Testis (tissue), 2 donors: ENCODE measurements at regions not wholly inside any gene's neighbourhood (a gene's known extent, or its start where the extent isn't known, plus 50 kb on each side); places are given as distances from the start of the nearest gene placed in this dataset.

Source experiments
- DNase-seq: peaks from one replicate; pipeline ENCODE4 v3.0.0-alpha.2; 2019
- H3K27ac ChIP-seq, 2 donors: fragments of 200-600 bp; sonication (generic); one replicate each; pipeline ENCODE4 v1.5.1; 2019
- H3K27me3 ChIP-seq: fragments of 200-600 bp; sonication (generic); one replicate; pipeline ENCODE4 v1.5.1; 2019
- H3K36me3 ChIP-seq: fragments of 200-600 bp; sonication (generic); one replicate; pipeline ENCODE4 v1.5.1; 2017; ENCODE audit warnings: low read depth; ENCODE audit errors: missing control alignments
- H3K4me1 ChIP-seq: fragments of 200-600 bp; sonication (generic); one replicate; pipeline ENCODE4 v1.5.1; 2019
- H3K4me3 ChIP-seq, 2 donors: fragments of 200-600 bp; sonication (generic); one replicate each; pipeline ENCODE4 v1.5.1; 2017 to 2019
- H3K9me3 ChIP-seq: fragments of 200-600 bp; sonication (generic); one replicate; pipeline ENCODE4 v1.5.1; 2017
- CTCF ChIP-seq, 3 experiments: fragments of 450-650 bp in 2 of 3; fragments of 200-600 bp in 1 of 3; sonication (generic) in 1 of 3; IDR thresholded peaks; one replicate each; pipeline ENCODE4 v1.5.1; 2016 to 2019; ENCODE audit warnings: antibody characterized with exemption in 3 of 3, mild to moderate bottlenecking in 2 of 3, moderate library complexity in 1 of 3
- POLR2A ChIP-seq: fragments of 450-650 bp; IDR thresholded peaks from one replicate; pipeline ENCODE4 v1.6.1; 2017; ENCODE audit warnings: antibody characterized with exemption, mild to moderate bottlenecking, moderate library complexity
- WGBS, 2 donors: methylation state at CpG; one replicate each; pipeline ENCODE4 v1.1.5; 2018; 5-methylcytosine and 5-hydroxymethylcytosine counted together
- intact Hi-C: fragments of 100-400 bp; cut with DNase I; formaldehyde crosslinking; loops from one replicate; pipeline ENCODE4 v1.15.1; 2023; ENCODE audit warnings: low total_unique reads

DNA sequence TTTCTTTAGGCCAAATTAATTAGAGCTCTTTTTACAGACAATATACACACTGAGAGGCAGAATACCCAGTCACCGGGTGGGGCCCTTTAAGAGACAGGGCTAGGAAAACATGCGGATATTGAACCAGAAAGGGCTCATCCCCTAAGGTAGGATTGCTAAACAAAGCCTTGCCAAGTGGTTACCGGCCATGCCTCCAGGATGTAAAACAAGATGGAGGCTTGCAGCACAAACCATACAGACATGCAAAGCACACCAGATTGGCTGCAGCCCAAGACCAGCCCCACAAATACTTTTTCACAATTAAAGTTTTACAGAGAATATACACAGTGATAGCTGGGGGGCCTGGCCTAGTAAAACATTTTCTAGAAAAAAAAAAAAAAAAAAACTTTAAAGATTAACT, 210.0 kb downstream of the KLHL4 start:
- WGBS, 2 donors: 51 to 54% methylated on average over 3 of the region's 3 CpGs
- Histone ChIP-seq H3K27me3 (no peaks in the 10 kb centered on the region), H3K36me3 (no peaks in the 10 kb centered on the region), H3K27ac (no peak overlapping the region), H3K9me3 (no peaks in the 10 kb centered on the region), H3K4me3 (no peak overlapping the region), H3K4me1 (no peaks in the 10 kb centered on the region)
- TF ChIP-seq POLR2A (no peak), CTCF (IDR thresholded peaks at IDR 0.05) (no peak)
- no peak for DNase-seq
- intact Hi-C loops: no loop called here

GRCh38 chrX:87728024-87728423, 210.4 kb downstream of the KLHL4 start:
- intact Hi-C loops: no loop called here
- Histone ChIP-seq H3K27me3 (no peaks in the 10 kb centered on the region), H3K36me3 (no peaks in the 10 kb centered on the region), H3K9me3 (no peaks in the 10 kb centered on the region), H3K4me3 (peak overlapping the region in 1 of 2 donors; percentile 17), H3K4me1 (no peaks in the 10 kb centered on the region), H3K27ac (no peak overlapping the region)
- 52 to 70% methylated on average over 6 to 9 of the region's 9 CpGs for WGBS, 2 donors
- TF ChIP-seq CTCF (IDR thresholded peaks at IDR 0.05) (no peak), POLR2A (no peak)
- DNase-seq: no peak

DNA sequence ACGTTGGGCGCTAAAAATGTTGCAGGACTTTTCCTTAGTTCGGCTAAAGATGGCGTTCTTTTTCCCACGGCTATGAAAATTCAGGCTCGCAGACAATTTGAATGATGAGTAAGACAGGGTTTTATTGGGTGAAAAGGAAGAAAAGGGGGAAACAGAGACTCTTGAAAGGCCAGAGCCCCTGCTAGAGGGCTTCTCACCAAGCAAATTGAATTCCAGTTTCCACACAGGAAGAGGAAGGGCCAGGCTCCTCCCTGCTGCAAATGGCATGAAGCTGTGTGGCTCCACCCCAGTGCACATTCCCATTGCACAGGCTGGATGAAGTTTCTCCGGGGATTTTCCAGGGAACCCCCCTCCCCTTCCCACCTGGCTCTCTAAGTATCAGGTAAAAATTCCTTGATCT, 210.9 kb downstream of the KLHL4 start:
- intact Hi-C loops: no loop called here
- no peak overlapping the region for H3K27ac ChIP-seq
- WGBS, 2 donors: 74 to 76% methylated on average over 7 of the region's 7 CpGs

GRCh38 chrX:87732133-87732532, 214.5 kb downstream of the KLHL4 start:
- Histone ChIP-seq H3K27me3 (no peaks in the 10 kb centered on the region), H3K9me3 (no peaks in the 10 kb centered on the region), H3K36me3 (no peaks in the 10 kb centered on the region), H3K27ac (no peak overlapping the region), H3K4me1 (no peaks in the 10 kb centered on the region), H3K4me3 (no peak overlapping the region)
- intact Hi-C loops: no loop called here
- no peak for DNase-seq
- TF ChIP-seq CTCF (IDR thresholded peaks at IDR 0.05) (no peak), POLR2A (no peak)

More for the DNA sequence above, 210.9 kb downstream of the KLHL4 start:
- no peaks in the 10 kb centered on the region for H3K27me3 ChIP-seq
- TF ChIP-seq POLR2A (no peak), CTCF (IDR thresholded peaks at IDR 0.05) (no peak)
- no peaks in the 10 kb centered on the region for H3K4me1 ChIP-seq
- no peaks in the 10 kb centered on the region for H3K9me3 ChIP-seq
- no peaks in the 10 kb centered on the region for H3K36me3 ChIP-seq
- DNase-seq: peak; percentile 24
- peak overlapping the region in 1 of 2 donors; percentile 17 for H3K4me3 ChIP-seq

GRCh38 chrX:87736576-87736975, 219.0 kb downstream of the KLHL4 start:
- DNase-seq: no peak
- Histone ChIP-seq H3K36me3 (no peaks in the 10 kb centered on the region), H3K27ac (no peak overlapping the region), H3K9me3 (no peaks in the 10 kb centered on the region), H3K4me3 (no peak overlapping the region), H3K4me1 (no peaks in the 10 kb centered on the region), H3K27me3 (no peaks in the 10 kb centered on the region)
- TF ChIP-seq CTCF (IDR thresholded peaks at IDR 0.05): no peak
- TF ChIP-seq POLR2A: no peak
- intact Hi-C loops: no loop called here
- 50 to 85% methylated on average over 2 of the region's 2 CpGs for WGBS, 2 donors
